Activated naive CD8-positive, alpha-beta T cell treated with anti-CD3 and anti-CD28 coated beads, Interleukin-2, amount 10 ng/mL, durations not matched to agents 7 days and 5 days (primary cell): ENCODE measurements at regions not wholly inside any gene's neighbourhood (a gene's known extent, or its start where the extent isn't known, plus 50 kb on each side); places are given as distances from the start of the nearest gene placed in this dataset.

Source experiments
- ATAC-seq: fragments of 150-1000 bp; cut with Tn5 transposase; one replicate; pipeline ENCODE4 v1.10.0; 2021; ENCODE audit warnings: low read depth, moderate library complexity
- POLR2A ChIA-PET: fragments of 350-600 bp; sonication (Branson Sonifier 250); formaldehyde crosslinking; loops from one replicate; lab custom pipeline; 2021; ENCODE audit warnings: antibody characterized with exemption; lab: Charles Lee
- DNase-seq: peaks from one replicate; pipeline ENCODE4 v3.0.0; 2021
- H3K27ac Mint-ChIP-seq: one replicate; pipeline ENCODE4 v1.8.0; 2022; ENCODE audit warnings: mild to moderate bottlenecking, mixed read lengths
- H3K27me3 Mint-ChIP-seq: one replicate; pipeline ENCODE4 v1.8.0; 2022; ENCODE audit warnings: mild to moderate bottlenecking, moderate library complexity, mixed read lengths
- H3K36me3 Mint-ChIP-seq: one replicate; pipeline ENCODE4 v1.8.0; 2021; ENCODE audit warnings: mild to moderate bottlenecking, mixed read lengths
- H3K4me1 Mint-ChIP-seq: one replicate; pipeline ENCODE4 v1.8.0; 2021; ENCODE audit warnings: mixed read lengths
- H3K4me3 Mint-ChIP-seq: one replicate; pipeline ENCODE4 v1.8.0; 2022; ENCODE audit warnings: mild to moderate bottlenecking, moderate library complexity, mixed read lengths
- H3K9me3 Mint-ChIP-seq: one replicate; pipeline ENCODE4 v1.8.0; 2021; ENCODE audit warnings: mixed read lengths

- no peak for ATAC-seq
- Mint-ChIP-seq H3K4me1 (no peaks in the 10 kb centered on the region), H3K27ac (no peak overlapping the region), H3K27me3 (peaks cover 15% of the 10 kb centered on the region), H3K4me3 (no peak overlapping the region), H3K9me3 (peaks cover 2% of the 10 kb centered on the region), H3K36me3 (no peaks in the 10 kb centered on the region)
- DNase-seq = no peak
- POLR2A ChIA-PET = no interaction called here
These were observed 208.1 kb downstream of the PHLDA1 start for GRCh38 chr12:75823475-75823874.

GRCh38 chr12:75822416-75822815 lies 209.2 kb downstream of the PHLDA1 start:
- Mint-ChIP-seq H3K4me3 (no peak overlapping the region), H3K27ac (no peak overlapping the region)

GRCh38 chr12:75820848-75821578 lies 210.6 kb downstream of the PHLDA1 start:
- peaks cover 15% of the 10 kb centered on the region for H3K27me3 Mint-ChIP-seq
- H3K9me3 Mint-ChIP-seq = no peaks in the 10 kb centered on the region
- no peaks in the 10 kb centered on the region for H3K4me1 Mint-ChIP-seq
- H3K4me3 Mint-ChIP-seq = no peak overlapping the region
- POLR2A ChIA-PET = no interaction called here
- ATAC-seq (no peak), DNase-seq (no peak)
- H3K27ac Mint-ChIP-seq = no peak overlapping the region
- no peaks in the 10 kb centered on the region for H3K36me3 Mint-ChIP-seq

More at GRCh38 chr12:75822416-75822815, 209.2 kb downstream of the PHLDA1 start:
- H3K36me3 Mint-ChIP-seq = no peaks in the 10 kb centered on the region
- peaks cover 2% of the 10 kb centered on the region for H3K9me3 Mint-ChIP-seq
- POLR2A ChIA-PET = no interaction called here
- H3K4me1 Mint-ChIP-seq = no peaks in the 10 kb centered on the region
- no peak for DNase-seq
- ATAC-seq = no peak
- peaks cover 15% of the 10 kb centered on the region for H3K27me3 Mint-ChIP-seq

GRCh38 chr12:75820071-75820470 lies 211.5 kb downstream of the PHLDA1 start:
- no peak for ATAC-seq
- no peaks in the 10 kb centered on the region for H3K36me3 Mint-ChIP-seq
- H3K27me3 Mint-ChIP-seq = peaks cover 15% of the 10 kb centered on the region
- no peaks in the 10 kb centered on the region for H3K4me1 Mint-ChIP-seq
- H3K9me3 Mint-ChIP-seq = no peaks in the 10 kb centered on the region
- POLR2A ChIA-PET = no interaction called here
- H3K4me3 Mint-ChIP-seq = no peak overlapping the region
- DNase-seq = no peak
- no peak overlapping the region for H3K27ac Mint-ChIP-seq

GRCh38 chr12:75819512-75819911 lies 212.1 kb downstream of the PHLDA1 start:
- no peak overlapping the region for H3K27ac Mint-ChIP-seq
- no peak overlapping the region for H3K4me3 Mint-ChIP-seq
- H3K27me3 Mint-ChIP-seq = peaks cover 12% of the 10 kb centered on the region
- H3K9me3 Mint-ChIP-seq = no peaks in the 10 kb centered on the region
- ATAC-seq (no peak), DNase-seq (no peak)
- no peaks in the 10 kb centered on the region for H3K36me3 Mint-ChIP-seq
- peaks cover 2% of the 10 kb centered on the region for H3K4me1 Mint-ChIP-seq
- POLR2A ChIA-PET = no interaction called here

GRCh38 chr12:75818863-75819262 lies 212.7 kb downstream of the PHLDA1 start:
- DNase-seq (no peak), ATAC-seq (no peak)
- Mint-ChIP-seq H3K4me3 (no peak overlapping the region), H3K9me3 (no peaks in the 10 kb centered on the region), H3K27ac (no peak overlapping the region), H3K36me3 (no peaks in the 10 kb centered on the region), H3K27me3 (peaks cover 7% of the 10 kb centered on the region), H3K4me1 (peaks cover 2% of the 10 kb centered on the region)
- POLR2A ChIA-PET = no interaction called here

GRCh38 chr12:75816897-75817296 lies 214.7 kb downstream of the PHLDA1 start:
- ATAC-seq (peak; percentile 79), DNase-seq (no peak)
- POLR2A ChIA-PET = interaction anchor here (1.8 kb wide), 1 partner anchor 214 kb away, joined by 5 read pairs; the partner anchor contains the start of gene PHLDA1
- peaks cover 3% of the 10 kb centered on the region for H3K27me3 Mint-ChIP-seq
- H3K4me1 Mint-ChIP-seq = peaks cover 9% of the 10 kb centered on the region
- H3K9me3 Mint-ChIP-seq = no peaks in the 10 kb centered on the region
- no peaks in the 10 kb centered on the region for H3K36me3 Mint-ChIP-seq
- H3K4me3 Mint-ChIP-seq = no peak overlapping the region
- H3K27ac Mint-ChIP-seq = no peak overlapping the region

GRCh38 chr12:75815756-75816155 lies 215.8 kb downstream of the PHLDA1 start:
- no peak overlapping the region for H3K27ac Mint-ChIP-seq
- H3K4me3 Mint-ChIP-seq = no peak overlapping the region
- H3K27me3 Mint-ChIP-seq = peaks cover 6% of the 10 kb centered on the region

GRCh38 chr12:75814851-75815754 lies 216.5 kb downstream of the PHLDA1 start:
- Mint-ChIP-seq H3K27ac (no peak overlapping the region), H3K36me3 (no peaks in the 10 kb centered on the region), H3K4me1 (peaks cover 10% of the 10 kb centered on the region), H3K27me3 (peaks cover 6% of the 10 kb centered on the region), H3K9me3 (no peaks in the 10 kb centered on the region), H3K4me3 (no peak overlapping the region)
- POLR2A ChIA-PET = interaction anchor here (0.5 to 1.1 kb wide), 2 partner anchors 108 to 217 kb away, joined by 3 read pairs; partner anchors contain the start of gene PHLDA1
- ATAC-seq (no peak), DNase-seq (no peak)

More at GRCh38 chr12:75815756-75816155, 215.8 kb downstream of the PHLDA1 start:
- ATAC-seq = no peak
- no peaks in the 10 kb centered on the region for H3K9me3 Mint-ChIP-seq
- POLR2A ChIA-PET = interaction anchor here (0.5 to 1.8 kb wide), 2 partner anchors 108 to 215 kb away, joined by 3 to 5 read pairs; partner anchors contain the start of gene PHLDA1
- H3K4me1 Mint-ChIP-seq = peaks cover 10% of the 10 kb centered on the region
- DNase-seq = no peak
- H3K36me3 Mint-ChIP-seq = no peaks in the 10 kb centered on the region

GRCh38 chr12:75813072-75813471 lies 218.5 kb downstream of the PHLDA1 start:
- peaks cover 10% of the 10 kb centered on the region for H3K4me1 Mint-ChIP-seq
- POLR2A ChIA-PET = no interaction called here
- DNase-seq (no peak), ATAC-seq (no peak)
- peaks cover 6% of the 10 kb centered on the region for H3K27me3 Mint-ChIP-seq
- H3K9me3 Mint-ChIP-seq = peaks cover 8% of the 10 kb centered on the region
- no peak overlapping the region for H3K4me3 Mint-ChIP-seq
- no peak overlapping the region for H3K27ac Mint-ChIP-seq
- peaks cover 2% of the 10 kb centered on the region for H3K36me3 Mint-ChIP-seq

- H3K4me3 Mint-ChIP-seq = no peak overlapping the region
- ATAC-seq (no peak), DNase-seq (no peak)
- no peak overlapping the region for H3K27ac Mint-ChIP-seq
- H3K36me3 Mint-ChIP-seq = peaks cover 2% of the 10 kb centered on the region
- POLR2A ChIA-PET = no interaction called here
- peaks cover 10% of the 10 kb centered on the region for H3K4me1 Mint-ChIP-seq
- peaks cover 6% of the 10 kb centered on the region for H3K27me3 Mint-ChIP-seq
- H3K9me3 Mint-ChIP-seq = peaks cover 8% of the 10 kb centered on the region
These were observed 219.1 kb downstream of the PHLDA1 start for GRCh38 chr12:75812271-75813018.

GRCh38 chr12:75809746-75810145 lies 221.8 kb downstream of the PHLDA1 start:
- POLR2A ChIA-PET = no interaction called here
- Mint-ChIP-seq H3K4me3 (no peak overlapping the region), H3K36me3 (peaks cover 2% of the 10 kb centered on the region), H3K27ac (no peak overlapping the region), H3K9me3 (peaks cover 10% of the 10 kb centered on the region), H3K27me3 (peaks cover 6% of the 10 kb centered on the region), H3K4me1 (peaks cover 8% of the 10 kb centered on the region)
- ATAC-seq (no peak), DNase-seq (no peak)

- Mint-ChIP-seq H3K36me3 (peaks cover 2% of the 10 kb centered on the region), H3K9me3 (peaks cover 10% of the 10 kb centered on the region)
- POLR2A ChIA-PET = no interaction called here
These were observed 224.1 kb downstream of the PHLDA1 start for GRCh38 chr12:75807494-75807893.

More at GRCh38 chr12:75807494-75807893, 224.1 kb downstream of the PHLDA1 start:
- H3K4me1 Mint-ChIP-seq = peaks cover 5% of the 10 kb centered on the region
- peaks cover 2% of the 10 kb centered on the region for H3K27me3 Mint-ChIP-seq
- no peak overlapping the region for H3K4me3 Mint-ChIP-seq
- no peak overlapping the region for H3K27ac Mint-ChIP-seq
- ATAC-seq = no peak
- no peak for DNase-seq
